ENCODE measurements at regions not wholly inside any gene's neighbourhood (a gene's known extent, or its start where the extent isn't known, plus 50 kb on each side); places are given as distances from the start of the nearest gene placed in this dataset.

- TF ChIP-seq CTCF (conservative IDR thresholded peaks at IDR 0.05; ENCODE audit: low read length) (no peak), EZH2phosphoT487 (IDR thresholded peaks at IDR 0.05; ENCODE audit: borderline replicate concordance) (no peak)
Measured at GRCh38 chr3:31289584-31289983, 243.1 kb upstream of the STT3B start.

All from Loucy (cell line).